ENCODE measurements at regions not wholly inside any gene's neighbourhood (a gene's known extent, or its start where the extent isn't known, plus 50 kb on each side); places are given as distances from the start of the nearest gene placed in this dataset.
"Not testable (repeated sequence)": the region's sequence is repeated elsewhere in the genome, so short reads cannot be mapped to it uniquely, and the experiment has no call there.

GRCh38 chr6:1445650-1446330 is 56.4 kb downstream of the FOXF2 start:
- H3K27me3 Mint-ChIP-seq: peaks cover 35 to 58% of the 10 kb centered on the region in 2 donors
- no peaks in the 10 kb centered on the region for H3K4me1 Mint-ChIP-seq (ENCODE audit: low read depth in 2 of 2)
- H3K27ac Mint-ChIP-seq: no peak overlapping the region
- peaks cover 0 to under 1% of the 10 kb centered on the region in 2 donors for H3K9me3 Mint-ChIP-seq
- ATAC-seq (replicated peaks): no peak
- H3K4me3 Mint-ChIP-seq: no peak overlapping the region
- DNase-seq: no peak
- no peaks in the 10 kb centered on the region for H3K36me3 Mint-ChIP-seq (ENCODE audit: insufficient read depth)

DNA sequence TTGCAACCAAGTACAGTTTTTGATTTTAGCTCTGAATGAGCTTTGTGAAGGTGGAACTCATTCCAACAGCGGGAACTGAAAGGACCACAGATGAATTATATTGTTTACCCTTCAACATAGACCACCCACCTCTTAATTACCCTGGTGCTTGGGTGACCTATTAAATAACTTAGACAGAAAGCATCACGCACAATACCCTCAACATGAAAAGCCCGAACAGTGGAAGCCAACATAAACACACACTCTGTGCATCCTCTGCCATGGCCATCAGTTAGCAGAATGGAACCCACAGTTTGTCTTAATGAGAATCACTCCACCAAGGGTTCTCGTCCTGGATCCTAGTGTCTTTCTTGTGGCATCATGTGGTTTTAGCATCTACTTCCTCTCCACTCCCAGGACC is 60.5 kb downstream of the FOXF2 start:
- Mint-ChIP-seq H3K4me3 (no peak overlapping the region), H3K4me1 (ENCODE audit: low read depth in 2 of 2) (no peaks in the 10 kb centered on the region), H3K27me3 (peaks cover 45 to 91% of the 10 kb centered on the region in 2 donors), H3K27ac (no peak overlapping the region), H3K36me3 (ENCODE audit: insufficient read depth) (no peaks in the 10 kb centered on the region), H3K9me3 (peaks cover 6 to 8% of the 10 kb centered on the region in 2 donors)
- no peak for ATAC-seq (replicated peaks)
- no peak for DNase-seq

DNA sequence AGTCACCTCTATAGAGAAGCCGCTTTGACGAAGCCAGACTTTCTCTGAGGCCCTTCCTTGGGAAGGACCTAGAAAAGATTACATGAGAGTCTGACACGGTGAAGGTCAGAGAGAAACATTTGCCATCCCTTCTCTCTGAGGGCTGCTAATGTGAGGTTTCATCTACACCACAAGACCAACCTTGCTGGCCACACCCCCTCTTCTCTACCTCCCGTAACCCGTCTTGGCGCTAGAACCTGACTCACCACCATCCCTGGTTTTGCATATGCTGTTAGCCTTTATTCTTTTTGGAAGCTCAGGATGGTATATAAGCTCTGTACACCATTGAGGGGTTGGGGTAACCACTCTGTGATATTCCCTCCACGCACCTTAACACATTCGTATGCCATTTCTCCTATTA is 63.6 kb downstream of the FOXF2 start:
- H3K4me3 Mint-ChIP-seq: no peak overlapping the region
- peaks cover 6 to 8% of the 10 kb centered on the region in 2 donors for H3K9me3 Mint-ChIP-seq
- no peaks in the 10 kb centered on the region for H3K4me1 Mint-ChIP-seq (ENCODE audit: low read depth in 2 of 2)
- H3K27ac Mint-ChIP-seq: no peak overlapping the region
- no peak for ATAC-seq (replicated peaks)
- DNase-seq: no peak
- peaks cover 41 to 75% of the 10 kb centered on the region in 2 donors for H3K27me3 Mint-ChIP-seq
- H3K36me3 Mint-ChIP-seq (ENCODE audit: insufficient read depth): no peaks in the 10 kb centered on the region

DNA sequence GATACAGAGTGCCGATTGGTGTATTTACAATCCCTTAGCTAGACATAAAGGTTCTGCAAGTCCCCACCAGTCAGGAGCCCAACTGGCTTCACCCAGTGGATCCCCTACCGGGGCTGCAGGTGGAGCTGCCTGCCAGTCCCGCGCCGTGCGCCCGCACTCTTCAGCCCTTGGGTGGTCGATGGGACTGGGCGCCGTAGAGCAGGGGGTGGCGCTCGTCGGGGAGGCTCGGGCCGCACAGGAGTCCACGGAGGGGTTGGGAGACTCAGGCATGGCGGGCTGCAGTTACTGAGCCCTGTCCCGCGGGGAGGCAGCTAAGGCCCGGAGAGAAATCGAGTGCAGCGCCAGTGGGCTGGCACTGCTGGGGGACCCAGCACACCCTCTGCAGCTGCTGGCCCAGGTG is 67.4 kb downstream of the FOXF2 start:
- not testable (repeated sequence) for H3K9me3 Mint-ChIP-seq; H3K27ac Mint-ChIP-seq; ATAC-seq (replicated peaks); DNase-seq; H3K4me1 Mint-ChIP-seq (ENCODE audit: low read depth in 2 of 2); H3K36me3 Mint-ChIP-seq (ENCODE audit: insufficient read depth); H3K4me3 Mint-ChIP-seq
- peaks cover 18 to 37% of the 10 kb centered on the region in 2 donors for H3K27me3 Mint-ChIP-seq

DNA sequence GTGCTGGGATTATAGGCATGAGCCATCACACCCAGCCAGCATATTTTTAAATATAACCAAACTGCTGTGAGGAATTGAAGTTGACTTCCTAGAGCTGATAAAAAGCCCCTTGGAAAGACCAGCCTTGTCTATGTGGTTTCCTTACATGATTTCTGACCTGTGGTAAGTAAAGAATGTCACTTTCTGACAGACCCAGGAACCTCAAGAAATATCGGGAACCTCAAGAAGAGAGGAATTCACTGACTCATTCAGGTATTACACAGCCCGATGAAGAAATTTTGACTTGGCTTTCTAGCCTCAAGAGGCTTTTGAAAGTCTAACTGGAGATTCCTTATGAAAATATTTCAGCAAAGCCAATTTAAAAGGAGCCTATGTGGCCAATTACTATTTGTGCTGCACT is 71.8 kb downstream of the FOXF2 start:
- no peak overlapping the region for H3K27ac Mint-ChIP-seq
- no peaks in the 10 kb centered on the region for H3K36me3 Mint-ChIP-seq (ENCODE audit: insufficient read depth)
- no peak overlapping the region for H3K4me3 Mint-ChIP-seq
- ATAC-seq (replicated peaks): no peak
- peaks cover 23 to 30% of the 10 kb centered on the region in 2 donors for H3K27me3 Mint-ChIP-seq
- no peak for DNase-seq
- no peaks in the 10 kb centered on the region for H3K9me3 Mint-ChIP-seq
- no peaks in the 10 kb centered on the region for H3K4me1 Mint-ChIP-seq (ENCODE audit: low read depth in 2 of 2)

DNA sequence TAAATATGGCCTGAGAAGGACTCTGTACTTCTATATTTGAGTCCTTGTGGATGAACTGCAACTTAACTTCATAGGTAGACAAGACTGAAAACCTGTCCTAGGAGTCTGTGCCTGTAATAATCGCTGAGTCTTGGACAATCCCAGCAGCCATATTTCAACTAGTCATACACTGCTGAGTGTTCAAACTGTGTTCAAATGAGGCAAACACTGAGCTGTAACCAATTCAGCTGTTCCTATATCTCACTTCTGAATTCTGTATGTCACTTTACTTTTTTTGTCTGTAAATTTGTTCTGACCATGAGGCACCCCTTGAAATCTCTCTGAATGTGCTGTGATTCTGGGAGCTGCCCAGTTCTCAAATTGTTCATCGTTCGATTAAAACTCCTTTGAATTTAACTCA is 72.4 kb downstream of the FOXF2 start:
- H3K4me3 Mint-ChIP-seq: no peak overlapping the region
- no peaks in the 10 kb centered on the region for H3K36me3 Mint-ChIP-seq (ENCODE audit: insufficient read depth)
- no peak overlapping the region for H3K27ac Mint-ChIP-seq
- peaks cover 20 to 30% of the 10 kb centered on the region in 2 donors for H3K27me3 Mint-ChIP-seq
- no peaks in the 10 kb centered on the region for H3K9me3 Mint-ChIP-seq
- no peaks in the 10 kb centered on the region for H3K4me1 Mint-ChIP-seq (ENCODE audit: low read depth in 2 of 2)
- no peak for DNase-seq
- ATAC-seq (replicated peaks): no peak

DNA sequence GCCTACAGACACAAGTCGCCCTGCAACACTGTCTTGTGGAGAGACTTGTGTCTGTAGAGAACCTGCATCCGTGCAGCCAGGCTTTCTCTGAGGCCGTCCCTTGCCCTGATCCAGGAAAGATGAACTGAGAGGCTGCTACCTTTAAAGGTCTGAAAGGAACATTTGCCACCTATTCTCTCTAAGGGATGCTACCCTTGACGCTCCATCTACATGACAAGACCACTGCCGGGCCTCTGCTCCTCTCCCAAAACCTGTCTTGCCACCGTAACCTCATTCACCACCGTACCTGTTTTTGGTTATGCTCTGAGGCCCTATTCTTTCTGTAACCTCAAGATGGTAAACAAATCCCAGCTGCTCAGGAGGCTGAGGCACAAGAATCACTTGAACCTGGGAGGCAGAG is 73.9 kb downstream of the FOXF2 start:
- no peak for DNase-seq
- Mint-ChIP-seq H3K4me3 (no peak overlapping the region), H3K27ac (no peak overlapping the region), H3K27me3 (peaks cover 28 to 38% of the 10 kb centered on the region in 2 donors), H3K9me3 (no peaks in the 10 kb centered on the region), H3K4me1 (ENCODE audit: low read depth in 2 of 2) (no peaks in the 10 kb centered on the region), H3K36me3 (ENCODE audit: insufficient read depth) (no peaks in the 10 kb centered on the region)
- ATAC-seq (replicated peaks): no peak

- no peaks in the 10 kb centered on the region for H3K9me3 Mint-ChIP-seq
- ATAC-seq (replicated peaks): no peak
- no peaks in the 10 kb centered on the region for H3K36me3 Mint-ChIP-seq (ENCODE audit: insufficient read depth)
- peaks cover 28 to 40% of the 10 kb centered on the region in 2 donors for H3K27me3 Mint-ChIP-seq
- H3K4me1 Mint-ChIP-seq (ENCODE audit: low read depth in 2 of 2): no peaks in the 10 kb centered on the region
- H3K27ac Mint-ChIP-seq: no peak overlapping the region
- H3K4me3 Mint-ChIP-seq: no peak overlapping the region
- no peak for DNase-seq
Observed at GRCh38 chr6:1463751-1464426, 74.5 kb downstream of the FOXF2 start.

DNA sequence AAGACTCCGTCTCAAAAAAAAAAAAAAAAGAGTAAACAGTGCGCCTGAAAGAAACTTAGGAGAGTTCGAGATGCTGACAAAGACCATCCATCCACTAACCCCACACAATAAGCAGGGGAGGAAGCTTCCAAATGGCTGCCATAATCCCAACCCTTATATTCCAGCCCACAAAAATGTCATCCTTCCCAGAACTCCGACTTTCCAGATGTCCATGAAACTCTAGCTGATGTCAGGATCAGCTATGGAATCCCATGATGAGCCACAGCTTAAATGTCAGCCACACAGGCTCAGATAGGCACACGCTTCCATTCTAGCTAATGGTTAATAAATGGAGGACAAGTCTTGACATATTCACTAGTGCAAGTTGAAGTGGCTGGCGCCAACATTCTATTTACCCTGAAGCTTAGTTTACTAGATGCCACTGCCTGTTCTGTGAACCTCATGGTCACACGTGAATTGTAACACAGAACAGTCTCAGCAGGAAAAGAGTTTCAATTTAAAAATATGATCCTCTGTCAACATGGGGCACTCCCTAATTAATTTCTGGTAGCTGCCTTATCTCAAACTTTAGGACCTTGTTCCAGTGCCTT is 75.5 kb downstream of the FOXF2 start:
- H3K4me3 Mint-ChIP-seq: no peak overlapping the region
- DNase-seq (no peak), ATAC-seq (replicated peaks) (no peak)
- no peaks in the 10 kb centered on the region for H3K36me3 Mint-ChIP-seq (ENCODE audit: insufficient read depth)
- H3K27ac Mint-ChIP-seq: no peak overlapping the region
- H3K27me3 Mint-ChIP-seq: peaks cover 37 to 50% of the 10 kb centered on the region in 2 donors
- H3K4me1 Mint-ChIP-seq (ENCODE audit: low read depth in 2 of 2): no peaks in the 10 kb centered on the region
- no peaks in the 10 kb centered on the region for H3K9me3 Mint-ChIP-seq

DNA sequence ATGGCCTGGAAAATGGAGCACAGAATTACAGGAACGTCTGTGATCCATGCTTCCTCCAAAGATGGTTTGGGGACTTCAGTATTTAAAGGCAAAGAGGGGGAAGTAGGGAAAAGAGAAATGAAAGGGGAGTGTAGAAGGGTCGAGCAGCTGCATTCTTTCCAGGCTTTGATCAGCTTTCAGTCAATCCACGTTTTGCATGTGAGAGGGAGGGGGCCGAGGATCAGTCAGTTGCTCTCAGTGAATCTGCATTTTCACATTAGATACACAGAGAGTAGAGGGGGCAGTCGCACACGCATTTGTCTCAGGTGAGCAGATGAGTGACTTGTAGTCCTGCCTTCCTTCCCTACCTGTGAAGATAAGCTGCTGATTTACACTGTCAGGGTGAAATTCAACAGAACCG is 78.8 kb downstream of the FOXF2 start:
- H3K4me1 Mint-ChIP-seq (ENCODE audit: low read depth in 2 of 2): no peaks in the 10 kb centered on the region
- H3K4me3 Mint-ChIP-seq: no peak overlapping the region
- no peak for DNase-seq
- no peaks in the 10 kb centered on the region for H3K36me3 Mint-ChIP-seq (ENCODE audit: insufficient read depth)
- H3K9me3 Mint-ChIP-seq: no peaks in the 10 kb centered on the region
- H3K27me3 Mint-ChIP-seq: peaks cover 47 to 73% of the 10 kb centered on the region in 2 donors
- no peak overlapping the region for H3K27ac Mint-ChIP-seq
- no peak for ATAC-seq (replicated peaks)

GRCh38 chr6:1470040-1470439 is 80.7 kb downstream of the FOXF2 start:
- ATAC-seq (replicated peaks) (no peak), DNase-seq (no peak)
- H3K4me3 Mint-ChIP-seq: no peak overlapping the region
- no peaks in the 10 kb centered on the region for H3K4me1 Mint-ChIP-seq (ENCODE audit: low read depth in 2 of 2)
- no peak overlapping the region for H3K27ac Mint-ChIP-seq
- no peaks in the 10 kb centered on the region for H3K9me3 Mint-ChIP-seq
- H3K36me3 Mint-ChIP-seq (ENCODE audit: insufficient read depth): no peaks in the 10 kb centered on the region
- peaks cover 52 to 80% of the 10 kb centered on the region in 2 donors for H3K27me3 Mint-ChIP-seq

DNA sequence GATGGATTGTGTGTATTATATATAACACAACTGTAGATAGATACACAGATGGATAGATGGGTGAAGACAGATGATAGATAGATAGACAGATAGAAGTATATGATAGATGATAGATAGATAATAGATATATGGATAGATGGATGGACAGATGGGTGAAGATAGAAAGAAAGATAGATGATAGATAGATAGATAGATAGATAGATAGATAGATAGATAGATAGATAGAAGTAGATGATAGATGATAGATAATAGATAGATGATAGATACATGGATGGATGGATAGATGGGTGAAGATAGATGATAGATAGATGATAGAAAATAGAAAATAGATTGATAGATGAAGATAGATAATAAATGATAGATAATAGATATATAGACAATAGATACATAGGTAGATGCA is 83.3 kb downstream of the FOXF2 start:
- ATAC-seq (replicated peaks): no peak
- Mint-ChIP-seq H3K27me3 (peaks cover 44 to 65% of the 10 kb centered on the region in 2 donors), H3K4me3 (no peak overlapping the region), H3K27ac (no peak overlapping the region), H3K36me3 (ENCODE audit: insufficient read depth) (no peaks in the 10 kb centered on the region), H3K4me1 (ENCODE audit: low read depth in 2 of 2) (no peaks in the 10 kb centered on the region), H3K9me3 (no peaks in the 10 kb centered on the region)
- DNase-seq: no peak

- no peaks in the 10 kb centered on the region for H3K36me3 Mint-ChIP-seq (ENCODE audit: insufficient read depth)
- no peak overlapping the region for H3K4me3 Mint-ChIP-seq
- peaks cover 39 to 60% of the 10 kb centered on the region in 2 donors for H3K27me3 Mint-ChIP-seq
- no peaks in the 10 kb centered on the region for H3K4me1 Mint-ChIP-seq (ENCODE audit: low read depth in 2 of 2)
- no peak overlapping the region for H3K27ac Mint-ChIP-seq
- DNase-seq: no peak
- peaks cover under 1 to 1% of the 10 kb centered on the region in 2 donors for H3K9me3 Mint-ChIP-seq
- ATAC-seq (replicated peaks): no peak
Observed at GRCh38 chr6:1473166-1473565, 83.8 kb downstream of the FOXF2 start.

DNA sequence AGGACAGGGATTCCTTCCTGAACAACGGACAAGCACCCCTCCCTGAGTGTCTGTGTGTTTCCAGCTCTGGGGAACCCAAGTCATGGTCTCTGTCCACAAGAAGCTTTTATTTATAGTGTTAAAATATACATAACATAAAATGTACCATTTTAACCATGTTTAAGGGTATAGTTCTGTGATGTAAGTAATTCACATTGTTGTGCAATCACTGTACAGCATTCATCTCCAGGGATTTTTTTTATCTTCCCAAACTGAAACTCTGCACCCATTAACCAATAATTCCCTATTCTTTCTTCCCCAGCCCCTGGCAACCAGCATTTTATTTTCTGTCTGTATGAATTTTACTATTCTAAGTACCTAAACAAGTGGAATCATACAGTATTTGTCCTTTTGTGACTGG is 84.2 kb downstream of the FOXF2 start:
- H3K4me3 Mint-ChIP-seq: no peak overlapping the region
- H3K36me3 Mint-ChIP-seq (ENCODE audit: insufficient read depth): no peaks in the 10 kb centered on the region
- peaks cover 37 to 57% of the 10 kb centered on the region in 2 donors for H3K27me3 Mint-ChIP-seq
- ATAC-seq (replicated peaks) (no peak), DNase-seq (no peak)
- H3K27ac Mint-ChIP-seq: no peak overlapping the region
- H3K9me3 Mint-ChIP-seq: peaks cover 5% of the 10 kb centered on the region in 2 donors
- H3K4me1 Mint-ChIP-seq (ENCODE audit: low read depth in 2 of 2): no peaks in the 10 kb centered on the region

All from effector memory CD8-positive, alpha-beta T cell (primary cell).